Stimulated activated CD4-positive, alpha-beta T cell treated with anti-CD3 and anti-CD28 coated beads, Interleukin-4, amount 100 ng/mL, for 48 hours (primary cell): ENCODE measurements at regions not wholly inside any gene's neighbourhood (a gene's known extent, or its start where the extent isn't known, plus 50 kb on each side); places are given as distances from the start of the nearest gene placed in this dataset.

ENCODE experiments used
- DNase-seq, 2 donors: peaks; one replicate each; pipeline ENCODE4 v3.0.0-alpha.2; 2020; ENCODE audit warnings: low read depth in 2 of 2

DNA sequence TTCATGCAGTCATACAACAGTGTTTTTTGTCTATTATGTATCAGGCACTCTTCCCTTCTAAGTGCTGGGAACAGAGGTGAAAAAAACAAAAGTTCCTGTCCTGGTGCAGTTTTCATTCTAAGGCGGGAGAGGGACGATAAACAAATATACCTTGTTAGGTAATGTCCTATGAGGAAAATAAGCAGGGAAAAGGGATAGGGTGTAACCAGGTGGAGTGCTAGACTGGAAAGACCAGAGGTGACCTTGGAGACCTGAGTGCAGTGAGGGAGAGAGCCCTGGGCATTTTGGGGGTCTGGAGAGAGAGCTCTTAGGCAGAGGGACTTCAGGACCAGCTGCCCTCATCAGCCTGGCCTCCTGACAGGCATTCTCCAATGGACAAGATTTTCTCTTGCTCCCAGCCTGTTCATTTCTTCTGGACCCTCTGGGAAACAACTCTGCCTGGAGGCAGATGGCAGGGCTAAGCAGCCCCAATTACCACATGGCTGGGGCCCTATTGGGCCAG lies 97.2 kb upstream of the TJP1 start:
- no peak for DNase-seq

DNA sequence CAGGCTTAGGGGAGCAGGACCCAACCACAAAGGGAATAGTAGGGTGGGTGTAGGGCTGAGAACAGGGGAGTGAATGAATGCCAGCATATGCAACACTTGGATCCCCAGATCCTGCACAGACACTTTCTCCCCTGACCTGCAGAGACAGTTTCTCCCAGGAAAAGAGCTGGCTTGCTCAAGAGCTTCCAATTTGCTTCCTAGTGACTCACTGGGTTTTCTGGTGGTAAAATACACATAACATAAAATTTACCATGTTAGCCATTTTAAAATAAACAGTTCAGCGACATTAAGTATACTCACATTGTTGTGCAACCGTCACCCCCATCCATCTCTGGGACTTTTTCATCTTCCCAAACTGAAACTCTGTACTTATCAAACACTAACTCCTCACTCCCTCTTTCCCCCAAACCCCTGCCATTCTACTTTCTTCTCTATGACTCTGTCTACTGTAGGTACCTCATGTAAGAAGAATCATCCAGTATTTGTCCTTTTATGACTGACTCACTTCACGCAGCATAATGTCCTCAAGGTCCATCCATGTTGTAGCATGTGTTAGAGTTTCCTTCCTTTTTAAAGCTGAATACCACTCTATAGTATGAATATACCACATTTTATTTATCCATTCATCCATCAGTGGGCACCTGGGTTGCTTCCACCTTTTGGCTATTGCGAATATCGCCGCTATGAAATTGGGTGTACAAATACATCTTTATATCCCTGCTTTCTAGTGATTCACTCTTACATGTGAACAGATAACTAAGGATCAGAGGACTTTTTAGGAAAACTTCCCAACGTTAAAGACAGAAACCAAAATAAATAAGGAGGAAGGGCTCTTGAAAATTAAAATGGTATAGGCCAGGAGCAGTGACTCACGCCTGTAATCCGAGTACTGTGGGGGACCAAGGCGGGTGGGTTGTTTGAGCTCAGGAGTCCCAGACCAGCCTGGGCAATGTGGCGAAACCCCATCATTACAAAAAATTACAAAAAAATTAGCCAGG lies 95.6 kb upstream of the TJP1 start:
- DNase-seq, result no peak

- DNase-seq, result no peak
Observed at GRCh38 chr15:29914511-29914926, 92.3 kb upstream of the TJP1 start.

GRCh38 chr15:29913528-29914135 lies 91.4 kb upstream of the TJP1 start:
- no peak for DNase-seq

GRCh38 chr15:29911705-29912104 lies 89.4 kb upstream of the TJP1 start:
- DNase-seq, result no peak

DNA sequence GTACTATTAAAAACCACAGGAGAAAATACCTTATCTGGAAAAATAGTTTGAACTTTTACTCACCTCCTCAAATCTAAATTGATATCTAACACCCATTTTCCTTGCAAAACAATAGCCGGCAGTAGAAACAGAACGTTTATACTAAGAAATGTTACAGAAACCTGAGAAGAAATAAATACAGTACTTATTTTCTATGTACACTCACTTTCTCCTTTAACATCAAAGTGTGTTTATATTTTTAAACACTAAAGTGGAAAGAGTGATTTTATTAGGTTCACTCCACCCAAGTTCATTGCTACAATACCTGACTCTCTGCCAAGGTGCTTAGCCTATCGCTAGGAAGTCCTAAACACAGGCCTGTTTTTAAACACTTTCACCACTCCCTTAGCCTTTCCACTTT lies 87.8 kb upstream of the TJP1 start:
- no peak for DNase-seq

DNA sequence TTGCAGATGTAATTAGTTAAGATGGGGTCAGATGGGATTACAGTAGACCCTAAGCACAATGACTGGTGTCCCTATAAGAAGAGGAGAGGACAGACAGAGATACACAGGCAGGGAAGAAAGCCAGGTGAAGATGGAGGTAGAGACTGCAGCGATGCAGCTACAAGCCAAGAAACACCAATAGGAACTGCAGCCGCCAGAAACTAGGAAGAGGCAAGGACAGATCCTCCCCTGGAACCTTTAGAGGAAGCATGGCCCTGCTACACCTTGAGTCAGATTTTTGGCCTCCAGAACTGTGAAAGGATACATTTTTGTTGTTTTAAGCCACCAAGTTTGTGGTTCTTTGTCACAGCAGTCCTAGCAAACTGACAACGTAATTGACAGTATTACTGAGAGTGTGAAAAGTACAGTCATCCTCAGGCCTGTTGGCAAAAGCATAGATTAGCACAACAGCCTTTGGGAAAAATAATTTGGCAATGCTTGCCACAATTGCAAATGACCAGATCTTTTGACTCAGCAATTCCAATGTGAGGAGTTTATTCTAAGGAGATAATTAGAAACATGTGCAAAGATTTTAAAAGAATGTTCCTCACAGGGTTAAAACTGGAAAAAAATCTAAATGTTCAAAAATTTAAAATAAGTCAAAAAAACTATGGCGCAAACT lies 82.6 kb upstream of the TJP1 start:
- DNase-seq, result no peak

- no peak for DNase-seq
Observed at GRCh38 chr15:29903785-29904464, 81.7 kb upstream of the TJP1 start.

GRCh38 chr15:29903028-29903427 lies 80.8 kb upstream of the TJP1 start:
- no peak for DNase-seq

DNA sequence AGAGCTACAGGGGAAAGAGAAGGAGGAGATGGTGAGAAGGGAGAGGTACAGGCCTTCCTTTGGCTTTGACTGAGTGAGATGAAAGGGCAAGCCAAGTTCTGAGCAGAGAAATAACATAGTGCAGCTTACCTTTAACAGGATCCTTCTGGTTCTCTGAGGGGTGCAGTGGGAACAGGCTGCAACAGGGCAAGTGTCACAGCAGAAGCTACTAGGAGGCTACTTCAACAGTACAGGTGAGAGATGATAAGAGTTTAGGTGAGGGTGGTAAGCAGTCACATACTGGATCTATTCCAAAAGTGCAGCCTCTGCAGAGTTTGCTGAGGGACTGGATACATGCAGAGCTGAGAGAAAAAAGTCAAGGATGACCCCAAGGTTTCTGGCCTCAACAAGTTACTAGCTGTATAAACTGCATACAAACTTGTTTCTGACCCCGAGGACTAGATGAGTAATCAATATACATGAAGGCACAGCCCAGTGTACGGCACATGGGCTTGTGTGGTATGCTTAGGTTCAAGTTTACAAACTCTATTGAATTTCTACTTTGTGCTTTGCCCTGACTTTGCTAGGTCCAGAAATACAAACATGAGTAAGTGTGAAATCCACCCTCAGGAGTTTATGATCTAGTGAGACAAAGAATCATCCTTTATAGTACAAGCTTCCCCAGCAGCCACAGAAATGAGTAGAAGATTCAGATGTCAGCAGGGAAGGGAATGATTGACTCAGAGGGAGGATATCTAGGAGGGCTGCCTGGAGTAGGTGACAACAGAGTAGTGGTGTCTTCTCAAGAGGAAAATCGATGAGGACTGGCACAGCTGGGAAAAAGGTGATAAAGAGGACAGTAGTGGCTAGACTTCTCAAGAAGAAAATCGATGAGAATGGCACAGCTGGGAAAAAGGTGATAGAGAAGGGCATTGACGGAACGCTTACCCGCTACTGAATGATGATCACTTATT lies 78.2 kb upstream of the TJP1 start:
- DNase-seq, result no peak

DNA sequence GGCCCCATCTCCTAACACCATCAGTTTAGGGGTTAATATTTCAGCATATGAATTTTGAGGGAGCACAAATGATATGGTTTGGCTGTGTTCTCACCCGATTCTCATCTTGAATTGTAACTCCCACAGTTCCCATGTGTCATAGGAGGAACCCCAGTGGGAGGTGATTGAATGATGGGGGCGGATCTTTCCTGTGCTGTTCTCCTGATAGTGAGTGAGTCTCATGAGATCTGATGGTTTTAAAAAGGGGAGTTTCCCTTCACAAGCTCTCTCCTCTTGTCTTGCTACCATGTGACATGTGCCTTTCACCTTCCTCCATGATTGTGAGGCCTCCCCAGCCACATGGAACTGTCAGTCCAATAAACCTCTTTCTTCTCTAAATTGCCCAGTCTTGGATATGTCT lies 73.8 kb upstream of the TJP1 start:
- no peak for DNase-seq

DNA sequence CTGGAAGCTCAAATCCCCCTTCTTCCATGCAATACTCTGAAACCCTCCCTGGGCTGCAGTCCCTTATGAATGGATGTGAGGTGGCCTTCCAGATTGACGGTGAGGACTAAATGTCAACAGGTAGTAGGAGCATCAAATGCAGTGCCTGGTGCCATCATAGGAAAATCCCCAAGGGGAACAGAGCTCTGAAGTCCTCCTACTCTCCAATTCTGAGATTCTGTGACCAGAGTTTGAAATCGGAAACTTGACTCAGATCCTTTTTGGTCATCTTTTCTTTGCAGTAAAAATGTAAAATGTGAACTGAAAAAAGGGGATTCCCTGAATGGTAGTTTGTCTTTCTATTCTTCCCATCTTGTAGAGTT lies 68.8 kb upstream of the TJP1 start:
- no peak for DNase-seq

- DNase-seq, result no peak
Observed at GRCh38 chr15:29890336-29891095, 68.2 kb upstream of the TJP1 start.

DNA sequence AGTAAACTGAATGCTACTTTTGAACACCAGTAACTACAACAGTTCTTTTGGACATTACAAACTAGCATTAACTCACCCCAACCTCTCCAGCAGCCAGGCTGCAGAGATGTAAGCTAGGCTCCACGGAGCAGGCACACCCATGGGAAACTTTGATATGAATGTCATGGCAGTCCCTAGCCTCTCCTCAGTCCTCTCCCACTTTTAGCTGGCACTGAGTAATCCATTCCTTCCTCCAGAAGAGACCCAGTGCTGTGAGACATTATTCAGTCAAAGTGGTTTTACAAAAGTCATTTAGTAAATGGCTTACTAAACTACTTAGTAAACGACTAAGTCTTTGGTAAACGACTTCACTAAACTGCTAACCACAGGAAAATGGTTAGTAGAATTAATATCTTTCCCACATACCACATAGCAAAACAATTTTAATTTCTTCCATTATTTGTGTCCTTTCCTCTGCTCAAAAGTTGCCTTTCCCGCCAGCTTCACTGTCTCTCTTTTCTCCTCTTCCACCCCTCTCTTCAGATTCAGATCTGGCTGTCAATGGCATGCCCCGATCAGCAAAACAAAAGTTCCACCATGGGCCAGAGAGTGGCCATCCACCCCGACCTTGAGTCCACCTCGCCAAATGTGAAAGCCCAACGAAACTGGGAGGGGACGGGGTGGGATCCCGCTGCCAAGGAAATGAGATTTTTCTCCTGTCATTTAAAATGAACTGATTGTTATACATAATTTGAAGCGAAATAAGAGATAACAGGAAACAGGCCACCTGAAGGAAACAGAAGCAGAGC lies 67.5 kb upstream of the TJP1 start:
- no peak for DNase-seq

- no peak for DNase-seq
Observed at GRCh38 chr15:29888646-29889045, 66.4 kb upstream of the TJP1 start.

- no peak for DNase-seq
Observed at GRCh38 chr15:29887721-29888120, 65.5 kb upstream of the TJP1 start.

- no peak for DNase-seq
Observed at GRCh38 chr15:29885183-29885582, 62.9 kb upstream of the TJP1 start.

- DNase-seq, result no peak
Observed at GRCh38 chr15:29883126-29883525, 60.9 kb upstream of the TJP1 start.

DNA sequence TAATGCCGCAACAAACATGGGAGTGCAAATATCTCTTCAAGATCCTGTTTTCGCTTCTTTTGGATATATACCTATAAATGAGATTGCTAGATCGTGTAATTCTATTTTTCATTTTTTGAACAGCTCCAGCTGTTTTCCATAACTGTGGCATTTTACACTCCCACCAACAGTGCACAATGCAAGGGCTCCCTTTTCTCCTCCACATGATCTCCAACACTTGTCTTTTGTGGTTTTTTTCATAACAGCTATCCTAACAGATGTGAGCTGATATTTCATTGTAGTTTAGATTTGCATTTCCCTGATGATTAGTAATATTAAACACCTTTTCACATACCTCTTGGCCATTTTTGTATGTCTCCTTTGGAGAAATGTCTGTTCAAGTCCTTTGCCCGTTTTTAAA lies 58.6 kb upstream of the TJP1 start:
- no peak for DNase-seq
